NB4 (cell line): ENCODE measurements at regions not wholly inside any gene's neighbourhood (a gene's known extent, or its start where the extent isn't known, plus 50 kb on each side); places are given as distances from the start of the nearest gene placed in this dataset.
"Not testable (repeated sequence)": the region's sequence is repeated elsewhere in the genome, so short reads cannot be mapped to it uniquely, and the experiment has no call there.

Source experiments
- DNase-seq: peaks from one replicate; pipeline ENCODE4 v3.0.0; 2010; ENCODE audit warnings: low read depth
- H3K4me3 ChIP-seq: one replicate; pipeline ENCODE4 v1.5.1; 2011; ENCODE audit warnings: mild to moderate bottlenecking, low read depth, low read length, moderate library complexity
- CTCF ChIP-seq: IDR thresholded peaks from one replicate; pipeline ENCODE4 v1.5.1; 2012; ENCODE audit warnings: low read depth, low read length
- MYC ChIP-seq: IDR thresholded peaks from 2 replicates; pipeline ENCODE4 v1.6.1; 2011; ENCODE audit warnings: low read depth, low read length
- POLR2A ChIP-seq: IDR thresholded peaks from 2 replicates; pipeline ENCODE4 v1.6.1; 2011; ENCODE audit warnings: mild to moderate bottlenecking; ENCODE audit not compliant: insufficient read length; ENCODE audit errors: extremely low read depth
- TF ChIP-seq, protein P1 (sequence below): IDR thresholded peaks from 2 replicates; pipeline ENCODE4 v1.6.1; 2011; ENCODE audit warnings: low read depth, low read length

DNA sequence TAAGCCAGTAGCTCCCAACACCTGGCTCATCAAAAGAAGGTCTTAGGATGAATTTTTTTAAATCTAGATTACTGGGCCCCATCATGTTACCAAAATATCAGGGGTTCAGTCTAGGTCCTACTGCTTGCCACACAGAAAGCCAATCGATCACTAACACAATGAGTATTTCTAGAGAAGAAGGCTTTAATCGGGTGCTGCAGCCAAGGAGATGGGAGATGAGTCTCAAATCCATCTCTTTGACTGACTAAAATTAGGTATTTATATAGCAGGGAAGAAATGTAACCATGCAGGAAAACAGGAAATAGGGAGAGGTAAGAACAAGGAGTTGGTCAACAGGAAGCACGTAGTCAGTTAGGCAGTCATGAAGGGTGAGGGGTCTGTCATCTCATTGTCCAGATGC is 288.2 kb downstream of the CEP170 start:
- TF ChIP-seq MYC, result no peak
- no peak for TF ChIP-seq CTCF
- TF ChIP-seq POLR2A, result no peak
- TF ChIP-seq, protein P1, sequence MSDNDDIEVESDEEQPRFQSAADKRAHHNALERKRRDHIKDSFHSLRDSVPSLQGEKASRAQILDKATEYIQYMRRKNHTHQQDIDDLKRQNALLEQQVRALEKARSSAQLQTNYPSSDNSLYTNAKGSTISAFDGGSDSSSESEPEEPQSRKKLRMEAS, result no peak
- no peak for DNase-seq
- no peak overlapping the region for H3K4me3 ChIP-seq

DNA sequence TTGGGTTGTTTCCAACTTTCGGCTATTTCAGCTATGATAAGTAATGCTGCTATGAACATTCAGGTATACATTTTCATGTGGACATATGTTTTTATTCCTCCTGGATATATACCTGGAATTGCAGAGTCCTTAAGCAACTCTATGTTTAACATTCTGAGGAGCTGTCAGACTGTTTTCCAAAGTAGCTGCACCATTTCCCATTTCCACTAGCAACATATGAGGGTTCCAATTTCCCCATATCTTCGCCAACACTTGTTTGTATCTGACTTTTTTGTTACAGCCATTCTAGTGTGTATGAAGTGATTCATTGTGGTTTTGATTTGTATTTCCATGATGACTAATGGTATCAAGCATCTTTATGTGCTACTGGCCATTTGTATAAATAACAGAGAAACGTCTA is 295.7 kb downstream of the CEP170 start:
- not testable (repeated sequence) for H3K4me3 ChIP-seq, DNase-seq

DNA sequence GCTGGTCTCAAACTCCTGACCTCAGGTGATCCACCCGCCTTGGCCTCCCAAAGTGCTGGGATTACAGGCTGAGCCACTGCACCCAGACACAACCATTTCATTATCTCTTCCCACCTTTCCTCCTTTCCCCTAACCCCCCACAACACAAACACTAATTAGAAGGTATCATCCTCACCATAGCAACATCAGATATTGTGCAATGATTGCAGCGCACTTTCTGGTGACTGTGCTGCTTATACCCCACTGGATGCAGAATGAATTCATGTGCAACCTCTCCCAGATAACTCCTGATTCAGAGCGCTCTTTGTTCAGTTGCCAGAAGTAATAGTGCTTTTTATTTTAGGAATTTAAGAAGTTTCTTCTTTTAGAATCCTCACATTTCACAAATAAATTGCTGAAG is 300.1 kb downstream of the CEP170 start:
- DNase-seq, result not testable (repeated sequence)

DNA sequence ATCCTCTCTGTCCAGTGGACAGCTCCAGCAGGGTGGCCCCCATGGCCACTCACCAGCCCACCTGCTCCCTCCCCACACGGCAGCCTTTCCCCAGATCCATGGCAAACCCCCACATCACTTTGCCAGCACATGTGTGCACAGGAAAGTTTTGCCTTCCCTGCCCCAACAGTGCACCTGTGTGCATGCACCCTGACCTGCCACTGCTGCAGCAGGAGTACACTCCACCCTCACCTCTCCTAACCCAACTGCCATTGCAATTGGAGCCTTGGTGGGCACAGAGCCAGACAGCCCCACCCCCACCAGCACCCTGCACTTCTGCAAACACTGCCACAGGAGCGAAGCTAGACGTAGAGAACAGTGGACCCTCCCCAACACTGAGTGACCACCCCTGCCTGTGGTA is 308.9 kb downstream of the CEP170 start:
- TF ChIP-seq POLR2A, result no peak

More for the DNA sequence above, 300.1 kb downstream of the CEP170 start:
- H3K4me3 ChIP-seq, result not testable (repeated sequence)

DNA sequence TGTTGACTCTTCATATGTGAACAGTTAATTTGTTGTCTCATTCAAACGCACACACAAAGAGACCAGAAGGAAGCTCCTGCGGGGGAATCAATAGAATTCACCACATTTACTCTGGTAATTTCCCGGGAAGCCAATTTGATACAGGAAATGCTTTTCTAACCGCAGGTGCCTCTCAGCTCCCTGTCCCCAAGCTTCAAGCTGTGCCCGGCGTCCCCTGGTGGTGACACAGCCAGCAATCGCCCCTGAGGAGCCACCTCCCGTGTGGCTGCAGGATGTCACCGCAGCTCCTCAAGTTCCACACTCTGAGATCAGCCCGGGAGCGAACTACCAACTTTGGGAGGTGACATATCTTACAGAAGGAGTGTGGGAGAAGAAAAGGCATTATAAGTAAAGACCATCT is 318.4 kb downstream of the CEP170 start:
- peak; percentile 46 for DNase-seq
- not testable (repeated sequence) for H3K4me3 ChIP-seq
- peak; percentile 42 for TF ChIP-seq CTCF

More for the DNA sequence above, 308.9 kb downstream of the CEP170 start:
- H3K4me3 ChIP-seq, result no peak overlapping the region
- no peak for DNase-seq

- not testable (repeated sequence) for DNase-seq, H3K4me3 ChIP-seq
Observed at GRCh38 chr1:242924717-242925116, 330.4 kb downstream of the CEP170 start.

- not testable (repeated sequence) for DNase-seq
Observed at GRCh38 chr1:242923603-242924002, 331.5 kb downstream of the CEP170 start.

GRCh38 chr1:242914729-242915128 is 340.4 kb downstream of the CEP170 start:
- not testable (repeated sequence) for H3K4me3 ChIP-seq, DNase-seq

More at GRCh38 chr1:242923603-242924002, 331.5 kb downstream of the CEP170 start:
- not testable (repeated sequence) for H3K4me3 ChIP-seq

DNA sequence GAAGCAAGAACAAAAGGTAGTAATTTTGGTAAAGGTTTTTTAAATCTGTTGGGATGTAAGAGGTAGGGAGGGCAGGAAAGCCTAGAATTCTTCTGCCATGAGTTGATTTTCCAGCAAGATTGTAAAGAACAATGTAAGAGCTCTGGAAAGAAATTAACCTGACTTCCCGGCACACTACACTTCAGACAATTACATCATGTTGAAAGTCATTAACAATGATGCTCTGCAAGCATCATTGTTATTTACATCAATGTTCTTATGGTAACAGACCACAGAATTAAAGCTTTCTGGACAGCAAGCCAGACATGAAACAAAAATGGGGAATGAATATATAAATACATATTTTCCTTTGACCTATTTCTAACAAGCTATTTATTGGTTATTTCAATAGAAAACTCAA is 342.2 kb downstream of the CEP170 start:
- DNase-seq, result not testable (repeated sequence)

GRCh38 chr1:242900558-242900957 is 354.5 kb downstream of the CEP170 start:
- H3K4me3 ChIP-seq, DNase-seq: not testable (repeated sequence)

More for the DNA sequence above, 342.2 kb downstream of the CEP170 start:
- H3K4me3 ChIP-seq, result not testable (repeated sequence)

GRCh38 chr1:242890192-242890741 is 364.8 kb downstream of the CEP170 start:
- DNase-seq, result no peak
- no peak overlapping the region for H3K4me3 ChIP-seq
- TF ChIP-seq MYC (no peak), CTCF (no peak), POLR2A (no peak)
- TF ChIP-seq, protein P1, result no peak
